Spleen (tissue), 7 donors: ENCODE measurements at regions not wholly inside any gene's neighbourhood (a gene's known extent, or its start where the extent isn't known, plus 50 kb on each side); places are given as distances from the start of the nearest gene placed in this dataset.

ENCODE experiments used
- POLR2AphosphoS5 ChIP-seq, 3 donors: sonication (generic); formaldehyde crosslinking; IDR thresholded peaks; one replicate each; pipeline ENCODE4 v1.5.1; 2017; ENCODE audit warnings: antibody characterized with exemption in 3 of 3
- TF ChIP-seq, protein P1 (sequence below), 11 experiments: fragments of 200-600 bp in 7 of 11; fragments of 450-650 bp in 4 of 11; sonication (generic) in 4 of 11; IDR thresholded peaks in 8 of 11; conservative IDR thresholded peaks in 3 of 11; 1 replicate in 7 of 11; 2 replicates in 4 of 11; pipeline versions ENCODE4 v1.4.0 to v1.8.0; 2016 to 2021; ENCODE audit warnings: antibody characterized with exemption in 11 of 11, inconsistent platforms in 4 of 11, mild to moderate bottlenecking in 1 of 11
- donor health status: DM: no; HTN: no; CAD: no; lungs with moderate emphysema.
- donor health status: DM: no; HTN: no; CAD: no.
- donor health status: DM: no; HTN: no; CAD: no.

DNA sequence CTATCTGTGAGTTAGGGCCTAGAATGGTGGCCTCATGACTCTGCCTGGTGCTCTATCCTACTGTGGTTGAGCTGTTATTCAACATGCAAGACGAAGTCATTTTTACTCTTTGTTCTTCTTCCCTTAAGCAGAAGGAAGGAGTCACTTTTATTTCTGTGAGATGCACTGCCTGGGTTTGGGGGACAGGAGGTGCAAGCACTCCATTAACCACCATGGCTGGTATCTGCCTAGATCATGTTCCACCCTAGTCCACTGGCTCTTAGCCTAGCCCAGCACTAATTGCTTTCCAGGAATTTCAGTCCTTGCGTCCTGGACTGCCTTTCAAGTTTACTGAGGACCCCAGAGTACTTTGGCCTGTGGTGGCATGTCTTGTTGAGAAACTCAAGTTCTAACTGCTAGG is 1182.7 kb downstream of the FSTL5 start:
- TF ChIP-seq, protein P1, sequence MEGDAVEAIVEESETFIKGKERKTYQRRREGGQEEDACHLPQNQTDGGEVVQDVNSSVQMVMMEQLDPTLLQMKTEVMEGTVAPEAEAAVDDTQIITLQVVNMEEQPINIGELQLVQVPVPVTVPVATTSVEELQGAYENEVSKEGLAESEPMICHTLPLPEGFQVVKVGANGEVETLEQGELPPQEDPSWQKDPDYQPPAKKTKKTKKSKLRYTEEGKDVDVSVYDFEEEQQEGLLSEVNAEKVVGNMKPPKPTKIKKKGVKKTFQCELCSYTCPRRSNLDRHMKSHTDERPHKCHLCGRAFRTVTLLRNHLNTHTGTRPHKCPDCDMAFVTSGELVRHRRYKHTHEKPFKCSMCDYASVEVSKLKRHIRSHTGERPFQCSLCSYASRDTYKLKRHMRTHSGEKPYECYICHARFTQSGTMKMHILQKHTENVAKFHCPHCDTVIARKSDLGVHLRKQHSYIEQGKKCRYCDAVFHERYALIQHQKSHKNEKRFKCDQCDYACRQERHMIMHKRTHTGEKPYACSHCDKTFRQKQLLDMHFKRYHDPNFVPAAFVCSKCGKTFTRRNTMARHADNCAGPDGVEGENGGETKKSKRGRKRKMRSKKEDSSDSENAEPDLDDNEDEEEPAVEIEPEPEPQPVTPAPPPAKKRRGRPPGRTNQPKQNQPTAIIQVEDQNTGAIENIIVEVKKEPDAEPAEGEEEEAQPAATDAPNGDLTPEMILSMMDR (IDR thresholded peaks at IDR 0.05 in 8 of 11, conservative IDR thresholded peaks at IDR 0.05 in 3 of 11) = no peak
- TF ChIP-seq POLR2AphosphoS5 (IDR thresholded peaks at IDR 0.05) = no peak
